HepG2 (cell line): ENCODE measurements at regions not wholly inside any gene's neighbourhood (a gene's known extent, or its start where the extent isn't known, plus 50 kb on each side); places are given as distances from the start of the nearest gene placed in this dataset.

Source experiments
- ATAC-seq: fragments of 200-7000 bp; cut with Tn5 transposase; 3 replicates; pipeline ENCODE4 v1.9.1; 2020; ENCODE audit warnings: mild to moderate bottlenecking, moderate library complexity
- BruUV-seq: library from RNA; stranded (reverse); fragments of 400-500 nt; replicated peaks from 2 replicates; lab custom pipeline; 2021; lab: Mats Ljungman, UMichigan
- CTCF ChIA-PET: fragments of 300-600 bp; formaldehyde crosslinking; extraction: SDS; loops from one replicate; lab custom pipeline; 2021; ENCODE audit warnings: low total read pairs, inconsistent platforms, low intra/inter-chr PET ratio; lab: Yijun Ruan, JAX
- POLR2A ChIA-PET: fragments of 350-600 bp; sonication (Branson Sonifier 250); formaldehyde crosslinking; loops from one replicate; lab custom pipeline; 2020; ENCODE audit warnings: antibody characterized with exemption, inconsistent platforms; lab: Yijun Ruan, JAX
- DNase-seq: peaks from one replicate; pipeline ENCODE4 v3.0.0-alpha.2; 2015; ENCODE audit warnings: low spot score
- FAIRE-seq: peaks from 3 replicates; lab custom pipeline; 2011; peaks lifted over from hg19 to GRCh38; lab: Jason Lieb, UNC
- H2AFZ ChIP-seq: one replicate; pipeline ENCODE4 v1.6.1; 2011; ENCODE audit warnings: low read length, inconsistent platforms
- H3K27ac ChIP-seq: fragments of 300-600 bp; 3 replicates; pipeline ENCODE4 v1.8.0; 2011; ENCODE audit warnings: mixed run types, mild to moderate bottlenecking, mixed read lengths, low read length, inconsistent platforms; ENCODE audit not compliant: insufficient read depth; ENCODE audit errors: extremely low read length
- H3K27me3 ChIP-seq, 2 experiments: fragments of 200-600 bp in 1 of 2; 2 replicates in 1 of 2; 3 replicates in 1 of 2; pipeline versions ENCODE4 v1.6.0 to v1.8.0; 2011; ENCODE audit warnings: low read length in 2 of 2, mild to moderate bottlenecking in 2 of 2, moderate library complexity in 2 of 2, inconsistent platforms in 1 of 2; ENCODE audit not compliant: insufficient read depth in 2 of 2, control insufficient read depth in 1 of 2
- H3K36me3 ChIP-seq, 2 experiments: fragments of 200-600 bp in 1 of 2; replicated peaks in 1 of 2; 2 replicates in 1 of 2; 3 replicates in 1 of 2; pipeline versions ENCODE4 v1.5.1 to v1.8.0; 2011; ENCODE audit warnings: low read length in 2 of 2, inconsistent platforms in 1 of 2; ENCODE audit not compliant: insufficient read depth in 2 of 2, control insufficient read depth in 1 of 2
- H3K4me1 ChIP-seq: 2 replicates; pipeline ENCODE4 v1.5.1; 2012; ENCODE audit warnings: low read length, inconsistent platforms; ENCODE audit not compliant: insufficient read depth
- H3K4me2 ChIP-seq: 2 replicates; pipeline ENCODE4 v1.6.0; 2011; ENCODE audit warnings: low read depth, low read length, inconsistent platforms
- H3K4me3 ChIP-seq, 3 experiments: fragments of 200-600 bp in 1 of 3; sonication (generic), shearing (Covaris generic) in 1 of 3; replicated peaks in 1 of 3; 2 replicates each; pipeline ENCODE4 v1.5.1; 2011 to 2016; ENCODE audit warnings: low read length in 3 of 3, inconsistent platforms in 2 of 3, low read depth in 2 of 3, mild to moderate bottlenecking in 2 of 3, control low read depth in 1 of 3, mixed read lengths in 1 of 3; ENCODE audit not compliant: insufficient read depth in 1 of 3
- H3K79me2 ChIP-seq: one replicate; pipeline ENCODE4 v1.6.1; 2011; ENCODE audit warnings: low read length, inconsistent platforms; ENCODE audit not compliant: insufficient read depth
- H3K9ac ChIP-seq: 2 replicates; pipeline ENCODE4 v1.6.0; 2011; ENCODE audit warnings: mild to moderate bottlenecking, low read depth, low read length, inconsistent platforms; ENCODE audit not compliant: insufficient read depth
- H3K9me3 ChIP-seq: 2 replicates; pipeline ENCODE4 v1.5.1; 2012; ENCODE audit warnings: mild to moderate bottlenecking, low read length
- H4K20me1 ChIP-seq: 2 replicates; pipeline ENCODE4 v1.6.0; 2011; ENCODE audit warnings: inconsistent platforms, mild to moderate bottlenecking, low read length, moderate library complexity; ENCODE audit not compliant: insufficient read depth
- CBX1 ChIP-seq: IDR thresholded peaks from one replicate; pipeline ENCODE4 v1.6.1; 2016; ENCODE audit warnings: antibody characterized with exemption, low read depth
- CCAR2 ChIP-seq: fragments of 200-400 bp; formaldehyde crosslinking; optimal IDR thresholded peaks from 2 replicates; pipeline ENCODE3; 2018; ENCODE audit warnings: low read depth, mild to moderate bottlenecking, low read length, moderate library complexity
- CHD2 ChIP-seq: IDR thresholded peaks from 2 replicates; pipeline ENCODE4 v1.6.1; 2011; ENCODE audit warnings: low read depth, low read length, improper control_type of control experiment
- ELF4 ChIP-seq: sonication (generic); formaldehyde crosslinking; IDR thresholded peaks from 2 replicates; pipeline ENCODE4 v1.5.0; 2020; ENCODE audit warnings: missing genetic modification reagents, mild to moderate bottlenecking, moderate library complexity, borderline replicate concordance
- HIC2 ChIP-seq: sonication (generic); formaldehyde crosslinking; IDR thresholded peaks from 2 replicates; pipeline ENCODE4 v1.9.0; 2022; ENCODE audit warnings: low read depth, missing genetic modification reagents
- ISL2 ChIP-seq: sonication (generic); formaldehyde crosslinking; IDR thresholded peaks from 2 replicates; pipeline ENCODE4 v1.5.0; 2020; ENCODE audit warnings: missing genetic modification reagents
- KDM1A ChIP-seq: IDR thresholded peaks from 2 replicates; pipeline ENCODE4 v1.6.1; 2016; ENCODE audit warnings: missing compliant biosample characterization
- NFE2L2 ChIP-seq: fragments of 150-350 bp; IDR thresholded peaks from 2 replicates; pipeline ENCODE4 v1.6.1; 2014; ENCODE audit warnings: low read length
- NFYB ChIP-seq: sonication (generic); formaldehyde crosslinking; IDR thresholded peaks from 2 replicates; pipeline ENCODE4 v1.4.0; 2020; ENCODE audit warnings: missing genetic modification reagents
- NFYC ChIP-seq: IDR thresholded peaks from 2 replicates; pipeline ENCODE4 v1.6.1; 2016; ENCODE audit warnings: missing genetic modification reagents, missing compliant biosample characterization
- ZFP90 ChIP-seq: sonication (generic); formaldehyde crosslinking; IDR thresholded peaks from 2 replicates; pipeline ENCODE4 v1.8.0; 2022; ENCODE audit warnings: missing genetic modification reagents, mild to moderate bottlenecking, inconsistent platforms, borderline replicate concordance
- ZMYM4 ChIP-seq: sonication (generic); formaldehyde crosslinking; IDR thresholded peaks from 2 replicates; pipeline ENCODE4 v1.8.1; 2023; ENCODE audit warnings: mild to moderate bottlenecking, missing genetic modification reagents
- ZNF253 ChIP-seq: sonication (generic); formaldehyde crosslinking; IDR thresholded peaks from 2 replicates; pipeline ENCODE4 v1.8.0; 2022; ENCODE audit warnings: mild to moderate bottlenecking, missing genetic modification reagents, borderline replicate concordance
- ZNF672 ChIP-seq: sonication (generic); formaldehyde crosslinking; IDR thresholded peaks from 2 replicates; pipeline ENCODE4 v1.8.1; 2022; ENCODE audit warnings: missing genetic modification reagents
- ZNF766 ChIP-seq: sonication (generic); formaldehyde crosslinking; IDR thresholded peaks from 2 replicates; pipeline ENCODE4 v1.5.0; 2020; ENCODE audit warnings: missing genetic modification reagents, borderline replicate concordance
- ZNF776 ChIP-seq: sonication (generic); formaldehyde crosslinking; IDR thresholded peaks from 2 replicates; pipeline ENCODE4 v1.4.0; 2020; ENCODE audit warnings: mild to moderate bottlenecking, missing genetic modification reagents
- WGBS: methylation state at CpG from one replicate; pipeline ENCODE4 v1.1.6; 2017; ENCODE audit warnings: low lambda C conversion rate; 5-methylcytosine and 5-hydroxymethylcytosine counted together
- in situ Hi-C: cut with HindIII; loops from 2 replicates; pipeline ENCODE4 v1.10.0; 2017; ENCODE audit warnings: low pct_unique_long_range_greater_than_20kb; ENCODE audit not compliant: extremely low pct_ligation_motif_present
- intact Hi-C: fragments of 100-400 bp; cut with micrococcal nuclease; formaldehyde crosslinking; loops from one replicate; pipeline ENCODE4 v1.10.0; 2022; ENCODE audit not compliant: unreplicated experiment
- TF ChIP-seq, protein P1 (sequence below): sonication (generic); formaldehyde crosslinking; IDR thresholded peaks from 2 replicates; pipeline ENCODE4 v1.4.0; 2020; ENCODE audit warnings: low read depth, missing genetic modification reagents

DNA sequence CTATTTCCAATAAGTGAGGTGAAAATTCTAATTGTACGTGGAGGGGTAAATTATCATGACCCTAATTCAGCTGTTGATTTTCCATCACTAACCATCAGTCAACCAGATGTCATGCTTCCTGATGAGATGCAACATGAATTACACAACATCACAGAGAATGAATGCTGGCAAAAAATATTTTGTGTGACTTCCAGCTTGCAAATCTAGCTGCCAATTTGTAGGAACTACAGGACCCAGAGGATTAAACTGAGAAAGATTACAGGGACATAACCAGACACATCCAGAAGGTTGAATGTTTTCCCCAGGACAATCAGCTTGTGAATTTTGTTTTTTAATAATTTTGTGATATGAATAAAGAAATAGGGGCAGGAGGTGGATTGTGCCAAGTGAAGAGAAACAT is 349.0 kb upstream of the ATP10A start:
- Histone ChIP-seq H3K4me2 (no peak overlapping the region), H3K4me1 (no peaks in the 10 kb centered on the region), H3K4me3 (no peak overlapping the region), H3K9ac (no peak overlapping the region), H3K79me2 (no peaks in the 10 kb centered on the region), H3K27ac (no peak overlapping the region), H3K9me3 (peaks cover 75% of the 10 kb centered on the region), H3K27me3 (no peaks in the 10 kb centered on the region), H4K20me1 (no peaks in the 10 kb centered on the region), H3K36me3 (no peaks in the 10 kb centered on the region; a peak in 1 of 5 replicates), H2AFZ (no peak overlapping the region)
- intact Hi-C loops (no loop called here), in situ Hi-C loops (no loop called here)
- ChIA-PET CTCF (no interaction called here), POLR2A (no interaction called here)
- FAIRE-seq (no peak), ATAC-seq (no peak), DNase-seq (no peak)
- TF ChIP-seq CHD2, result no peak
- no peak for TF ChIP-seq ZFP90
- TF ChIP-seq ZNF672, result no peak
- WGBS, result 5% methylated on average over 1 of the region's 1 CpG
- BruUV-seq, result no TSS peak

DNA sequence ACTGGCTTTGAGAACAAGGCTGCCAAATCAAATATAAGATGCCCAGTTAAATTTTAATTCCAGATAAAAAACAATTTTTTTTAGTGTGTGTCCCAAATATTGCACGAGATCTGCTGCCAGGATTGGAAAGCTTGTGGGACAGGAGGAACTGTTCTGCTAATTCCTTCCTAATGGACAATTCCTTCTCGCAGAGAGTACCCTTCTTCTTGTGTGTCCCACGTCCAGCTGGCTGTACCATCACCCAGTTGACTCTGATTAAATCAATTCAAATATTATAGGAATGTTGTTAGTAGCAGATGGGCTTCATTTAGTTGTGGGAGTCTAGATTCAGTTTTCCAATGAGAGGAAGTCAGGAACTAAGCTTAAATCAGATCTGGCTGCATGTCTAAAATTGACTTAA is 347.9 kb upstream of the ATP10A start:
- no peaks in the 10 kb centered on the region for H3K4me1 ChIP-seq
- no peak overlapping the region for H2AFZ ChIP-seq
- WGBS, result 2% methylated on average over 3 of the region's 3 CpGs
- POLR2A ChIA-PET, result no interaction called here
- ATAC-seq (no peak), FAIRE-seq (no peak), DNase-seq (no peak)
- H3K9me3 ChIP-seq, result peaks cover 85% of the 10 kb centered on the region
- no peak overlapping the region for H3K4me3 ChIP-seq
- H3K27me3 ChIP-seq, result no peaks in the 10 kb centered on the region
- CTCF ChIA-PET, result no interaction called here
- H3K27ac ChIP-seq, result no peak overlapping the region
- H3K4me2 ChIP-seq, result no peak overlapping the region
- no TSS peak for BruUV-seq
- intact Hi-C loops (no loop called here), in situ Hi-C loops (no loop called here)
- no peaks in the 10 kb centered on the region for H3K79me2 ChIP-seq
- no peaks in the 10 kb centered on the region; a peak in 1 of 5 replicates for H3K36me3 ChIP-seq
- H4K20me1 ChIP-seq, result no peaks in the 10 kb centered on the region
- no peak overlapping the region for H3K9ac ChIP-seq
- no peak for TF ChIP-seq CBX1
- no peak for TF ChIP-seq NFYC (CRISPR knock-in tag)
- TF ChIP-seq, protein P1, sequence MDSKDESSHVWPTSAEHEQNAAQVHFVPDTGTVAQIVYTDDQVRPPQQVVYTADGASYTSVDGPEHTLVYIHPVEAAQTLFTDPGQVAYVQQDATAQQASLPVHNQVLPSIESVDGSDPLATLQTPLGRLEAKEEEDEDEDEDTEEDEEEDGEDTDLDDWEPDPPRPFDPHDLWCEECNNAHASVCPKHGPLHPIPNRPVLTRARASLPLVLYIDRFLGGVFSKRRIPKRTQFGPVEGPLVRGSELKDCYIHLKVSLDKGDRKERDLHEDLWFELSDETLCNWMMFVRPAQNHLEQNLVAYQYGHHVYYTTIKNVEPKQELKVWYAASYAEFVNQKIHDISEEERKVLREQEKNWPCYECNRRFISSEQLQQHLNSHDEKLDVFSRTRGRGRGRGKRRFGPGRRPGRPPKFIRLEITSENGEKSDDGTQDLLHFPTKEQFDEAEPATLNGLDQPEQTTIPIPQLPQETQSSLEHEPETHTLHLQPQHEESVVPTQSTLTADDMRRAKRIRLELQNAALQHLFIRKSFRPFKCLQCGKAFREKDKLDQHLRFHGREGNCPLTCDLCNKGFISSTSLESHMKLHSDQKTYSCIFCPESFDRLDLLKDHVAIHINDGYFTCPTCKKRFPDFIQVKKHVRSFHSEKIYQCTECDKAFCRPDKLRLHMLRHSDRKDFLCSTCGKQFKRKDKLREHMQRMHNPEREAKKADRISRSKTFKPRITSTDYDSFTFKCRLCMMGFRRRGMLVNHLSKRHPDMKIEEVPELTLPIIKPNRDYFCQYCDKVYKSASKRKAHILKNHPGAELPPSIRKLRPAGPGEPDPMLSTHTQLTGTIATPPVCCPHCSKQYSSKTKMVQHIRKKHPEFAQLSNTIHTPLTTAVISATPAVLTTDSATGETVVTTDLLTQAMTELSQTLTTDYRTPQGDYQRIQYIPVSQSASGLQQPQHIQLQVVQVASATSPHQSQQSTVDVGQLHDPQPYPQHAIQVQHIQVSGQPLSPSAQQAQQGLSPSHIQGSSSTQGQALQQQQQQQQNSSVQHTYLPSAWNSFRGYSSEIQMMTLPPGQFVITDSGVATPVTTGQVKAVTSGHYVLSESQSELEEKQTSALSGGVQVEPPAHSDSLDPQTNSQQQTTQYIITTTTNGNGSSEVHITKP (CRISPR knock-in tag), result no peak
- no peak for TF ChIP-seq HIC2 (CRISPR knock-in tag)
- no peak for TF ChIP-seq CCAR2
- no peak for TF ChIP-seq ZMYM4 (CRISPR knock-in tag)
- no peak for TF ChIP-seq NFYB (CRISPR knock-in tag)
- no peak for TF ChIP-seq ELF4 (CRISPR knock-in tag)
- TF ChIP-seq ISL2 (CRISPR knock-in tag), result no peak
- no peak for TF ChIP-seq ZNF776 (CRISPR knock-in tag)
- TF ChIP-seq ZNF253, result no peak
- no peak for TF ChIP-seq ZNF766
- no peak for TF ChIP-seq KDM1A (CRISPR knock-in tag)
- TF ChIP-seq NFE2L2, result no peak
